Breast epithelium (tissue), 4 donors: ENCODE measurements at regions not wholly inside any gene's neighbourhood (a gene's known extent, or its start where the extent isn't known, plus 50 kb on each side); places are given as distances from the start of the nearest gene placed in this dataset.
A peak's percentile ranks its signal among the peaks of the same experiment; 100 is the strongest.

ENCODE experiments used
- DNase-seq, 2 donors: peaks; one replicate each; pipeline ENCODE4 v3.0.0-alpha.2; 2019; ENCODE audit warnings: low spot score in 2 of 2
- H3K27ac ChIP-seq, 2 donors: fragments of 200-600 bp; sonication (generic) in 1 of 2; one replicate each; pipeline ENCODE4 v1.5.1; 2016 to 2019; ENCODE audit warnings: mild to moderate bottlenecking in 1 of 2
- H3K27me3 ChIP-seq, 2 donors: fragments of 200-600 bp; sonication (generic) in 1 of 2; one replicate each; pipeline versions ENCODE4 v1.5.1 to v1.6.0; 2017 to 2019; ENCODE audit warnings: control low read depth in 1 of 2, mild to moderate bottlenecking in 1 of 2
- H3K36me3 ChIP-seq: fragments of 200-600 bp; one replicate; pipeline ENCODE4 v1.5.1; 2019
- H3K4me1 ChIP-seq, 2 donors: fragments of 200-600 bp; sonication (generic); one replicate each; pipeline ENCODE4 v1.5.1; 2016 to 2019; ENCODE audit warnings: control low read depth in 1 of 2
- H3K4me3 ChIP-seq, 3 donors: fragments of 200-600 bp; sonication (generic); 1 replicate in 2 of 3; 2 replicates in 1 of 3; pipeline ENCODE4 v1.5.1; 2016 to 2019; ENCODE audit warnings: mild to moderate bottlenecking in 3 of 3, moderate library complexity in 2 of 3
- H3K9me3 ChIP-seq, 2 donors: fragments of 200-600 bp; sonication (generic) in 1 of 2; one replicate each; pipeline ENCODE4 v1.5.1; 2016 to 2019; ENCODE audit warnings: control low read depth in 1 of 2
- CTCF ChIP-seq, 3 donors: fragments of 450-650 bp; IDR thresholded peaks; one replicate each; pipeline ENCODE4 v1.5.1; 2016 to 2017; ENCODE audit warnings: antibody characterized with exemption in 3 of 3, mild to moderate bottlenecking in 3 of 3, moderate library complexity in 3 of 3
- POLR2A ChIP-seq: fragments of 450-650 bp; IDR thresholded peaks from one replicate; pipeline ENCODE4 v1.6.1; 2016; ENCODE audit warnings: antibody characterized with exemption, mild to moderate bottlenecking, moderate library complexity
- POLR2AphosphoS5 ChIP-seq, 3 donors: sonication (generic); formaldehyde crosslinking; IDR thresholded peaks; one replicate each; pipeline ENCODE4 v1.6.1; 2017; ENCODE audit warnings: antibody characterized with exemption in 3 of 3
- intact Hi-C: fragments of 100-400 bp; cut with DNase I; formaldehyde crosslinking; loops from one replicate; pipeline ENCODE4 v1.15.1; 2023; ENCODE audit warnings: low total_unique reads

- H3K4me1 ChIP-seq = peaks cover 0 to 4% of the 10 kb centered on the region in 2 donors
- intact Hi-C loops = no loop called here
- no peaks in the 10 kb centered on the region for H3K9me3 ChIP-seq
- H3K27me3 ChIP-seq = peaks cover 0 to 16% of the 10 kb centered on the region in 2 donors
- TF ChIP-seq POLR2A (no peak), CTCF (IDR thresholded peaks at IDR 0.05) (no peak), POLR2AphosphoS5 (IDR thresholded peaks at IDR 0.05) (no peak)
- H3K27ac ChIP-seq = no peak overlapping the region
- peak overlapping the region in 1 of 3 donors; percentile 19 for H3K4me3 ChIP-seq
- DNase-seq = no peak
- no peaks in the 10 kb centered on the region for H3K36me3 ChIP-seq
Observed at GRCh38 chr2:16014041-16014787, 73.9 kb downstream of the MYCN start.

GRCh38 chr2:16013359-16013911, 73.1 kb downstream of the MYCN start:
- Histone ChIP-seq H3K4me3 (peak overlapping the region in 1 of 3 donors; percentile 31), H3K4me1 (peaks cover 0 to 4% of the 10 kb centered on the region in 2 donors), H3K36me3 (no peaks in the 10 kb centered on the region), H3K27me3 (peaks cover 0 to 16% of the 10 kb centered on the region in 2 donors), H3K9me3 (no peaks in the 10 kb centered on the region), H3K27ac (no peak overlapping the region)
- no peak for TF ChIP-seq POLR2AphosphoS5 (IDR thresholded peaks at IDR 0.05)
- TF ChIP-seq POLR2A = no peak
- no peak for TF ChIP-seq CTCF (IDR thresholded peaks at IDR 0.05)
- no peak for DNase-seq
- intact Hi-C loops = no loop called here

GRCh38 chr2:16012626-16013358, 72.4 kb downstream of the MYCN start:
- H3K27me3 ChIP-seq = peaks cover 0 to 16% of the 10 kb centered on the region in 2 donors
- H3K9me3 ChIP-seq = no peaks in the 10 kb centered on the region
- peak overlapping the region in 1 of 3 donors; percentile 31 for H3K4me3 ChIP-seq
- H3K4me1 ChIP-seq = peaks cover 0 to 4% of the 10 kb centered on the region in 2 donors
- H3K36me3 ChIP-seq = no peaks in the 10 kb centered on the region
- DNase-seq = peak in 1 of 2 donors; percentile 23
- intact Hi-C loops = no loop called here
- TF ChIP-seq POLR2A = no peak
- no peak for TF ChIP-seq POLR2AphosphoS5 (IDR thresholded peaks at IDR 0.05)
- TF ChIP-seq CTCF (IDR thresholded peaks at IDR 0.05) = no peak
- no peak overlapping the region for H3K27ac ChIP-seq

- Histone ChIP-seq H3K9me3 (no peaks in the 10 kb centered on the region), H3K27me3 (peaks cover 0 to 16% of the 10 kb centered on the region in 2 donors), H3K36me3 (no peaks in the 10 kb centered on the region), H3K4me1 (peaks cover 0 to 4% of the 10 kb centered on the region in 2 donors), H3K27ac (no peak overlapping the region), H3K4me3 (no peak overlapping the region)
- intact Hi-C loops = no loop called here
- TF ChIP-seq CTCF (IDR thresholded peaks at IDR 0.05) (no peak), POLR2A (no peak), POLR2AphosphoS5 (IDR thresholded peaks at IDR 0.05) (no peak)
- DNase-seq = no peak
Observed at GRCh38 chr2:16012029-16012596, 71.8 kb downstream of the MYCN start.
